HCT116 (cell line): ENCODE measurements at regions not wholly inside any gene's neighbourhood (a gene's known extent, or its start where the extent isn't known, plus 50 kb on each side); places are given as distances from the start of the nearest gene placed in this dataset.
"Not testable (repeated sequence)": the region's sequence is repeated elsewhere in the genome, so short reads cannot be mapped to it uniquely, and the experiment has no call there.

Experiments used
- ATAC-seq: fragments of 200-7000 bp; cut with Tn5 transposase; 2 replicates; pipeline ENCODE4 v1.9.1; 2020; ENCODE audit warnings: mild to moderate bottlenecking, moderate library complexity
- BruUV-seq: library from RNA; stranded (reverse); fragments of 400-500 nt; replicated peaks from 2 replicates; lab custom pipeline; 2021; lab: Mats Ljungman, UMichigan
- CTCF ChIA-PET: fragments of 300-600 bp; sonication (Branson Sonifier 250); formaldehyde crosslinking; loops from one replicate; lab custom pipeline; 2021; ENCODE audit warnings: antibody characterized with exemption; lab: Charles Lee
- POLR2A ChIA-PET: fragments of 300-600, 350-600 bp; sonication (Branson Sonifier 250); formaldehyde crosslinking; loops from one replicate; lab custom pipeline; 2021; ENCODE audit warnings: antibody characterized with exemption; lab: Charles Lee
- RAD21 ChIA-PET, 2 experiments: fragments of 300-600 bp; sonication (Branson Sonifier 250); formaldehyde crosslinking; loops; one replicate each; lab custom pipeline; 2023; ENCODE audit warnings: low total read pairs in 2 of 2; ENCODE audit not compliant: uncharacterized antibody in 2 of 2, unreplicated experiment in 2 of 2, low non-redundant PET in 1 of 2; lab: Charles Lee
- DNase-seq: peaks from one replicate; pipeline ENCODE4 v3.0.0-alpha.2; 2010; ENCODE audit warnings: low read depth, low spot score
- H2AFZ ChIP-seq: fragments of 200-600 bp; shearing (Covaris generic), sonication (generic); 2 replicates; pipeline ENCODE4 v1.6.1; 2017; ENCODE audit warnings: low read depth, mixed run types, mixed read lengths, antibody characterized with exemption, low read length; ENCODE audit not compliant: poor library complexity, severe bottlenecking
- H3K27ac ChIP-seq: 2 replicates; pipeline ENCODE4 v1.5.1; 2012; ENCODE audit warnings: low read depth, low read length
- H3K27me3 ChIP-seq: fragments of 200-600 bp; sonication (generic); 2 replicates; pipeline ENCODE4 v1.6.1; 2016; ENCODE audit warnings: mixed run types, low read length, mixed read lengths; ENCODE audit not compliant: insufficient read depth
- H3K36me3 ChIP-seq, 2 experiments: fragments of 200-500 bp in 1 of 2; fragments of 200-600 bp in 1 of 2; sonication (Bioruptor generic) in 1 of 2; sonication (generic) in 1 of 2; 2 replicates each; pipeline versions ENCODE4 v1.5.1 to v1.6.1; 2014 to 2016; ENCODE audit warnings: low read length in 2 of 2, inconsistent platforms in 1 of 2, mixed read lengths in 1 of 2, mixed run types in 1 of 2; ENCODE audit not compliant: insufficient read depth in 2 of 2, control insufficient read depth in 1 of 2
- H3K4me1 ChIP-seq, 2 experiments: fragments of 200-600 bp in 1 of 2; sonication (generic) in 1 of 2; 2 replicates each; pipeline versions ENCODE4 v1.5.1 to v1.6.1; 2012 to 2017; ENCODE audit warnings: low read length in 2 of 2, inconsistent platforms in 1 of 2, mild to moderate bottlenecking in 1 of 2, mixed read lengths in 1 of 2, mixed run types in 1 of 2, moderate library complexity in 1 of 2; ENCODE audit not compliant: insufficient read depth in 2 of 2, control insufficient read depth in 1 of 2
- H3K4me2 ChIP-seq: fragments of 200-600 bp; sonication (generic); 2 replicates; pipeline ENCODE4 v1.6.1; 2017; ENCODE audit warnings: mixed run types, low read length, mixed read lengths
- H3K4me3 ChIP-seq, 2 experiments: fragments of 200-600 bp in 1 of 2; sonication (generic) in 1 of 2; replicated peaks in 1 of 2; 2 replicates each; pipeline ENCODE4 v1.5.1; 2011 to 2016; ENCODE audit warnings: low read length in 2 of 2, control low read depth in 1 of 2, low read depth in 1 of 2, mild to moderate bottlenecking in 1 of 2, mixed read lengths in 1 of 2, mixed run types in 1 of 2
- H3K79me2 ChIP-seq: fragments of 200-600 bp; sonication (generic); 2 replicates; pipeline ENCODE4 v1.6.1; 2017; ENCODE audit warnings: mild to moderate bottlenecking, mixed run types, low read length, moderate library complexity, mixed read lengths; ENCODE audit not compliant: insufficient read depth
- H3K9ac ChIP-seq: fragments of 200-600 bp; sonication (generic); 2 replicates; pipeline ENCODE4 v1.6.1; 2016; ENCODE audit warnings: low read length, mixed read lengths
- H3K9me2 ChIP-seq: fragments of 200-600 bp; sonication (generic), shearing (Covaris generic); 2 replicates; pipeline ENCODE4 v1.6.1; 2017; ENCODE audit warnings: mixed run types, mild to moderate bottlenecking, moderate library complexity; ENCODE audit not compliant: insufficient read depth
- H3K9me3 ChIP-seq, 2 experiments: fragments of 200-500 bp in 1 of 2; fragments of 200-600 bp in 1 of 2; sonication (Bioruptor generic) in 1 of 2; sonication (generic) in 1 of 2; 2 replicates each; pipeline ENCODE4 v1.6.1; 2014 to 2017; ENCODE audit warnings: low read length in 2 of 2, mixed read lengths in 2 of 2, inconsistent platforms in 1 of 2, low read depth in 1 of 2, mild to moderate bottlenecking in 1 of 2, mixed run types in 1 of 2, moderate library complexity in 1 of 2; ENCODE audit not compliant: control insufficient read depth in 1 of 2, insufficient read depth in 1 of 2
- H4K20me1 ChIP-seq: fragments of 200-600 bp; sonication (generic), shearing (Covaris generic); 2 replicates; pipeline ENCODE4 v1.6.1; 2017; ENCODE audit warnings: mixed run types, mild to moderate bottlenecking, moderate library complexity; ENCODE audit not compliant: insufficient read depth
- CBX3 ChIP-seq: IDR thresholded peaks from 2 replicates; pipeline ENCODE4 v1.6.1; 2012; ENCODE audit warnings: low read depth
- CTCF ChIP-seq, 3 experiments: fragments of 200-600 bp in 1 of 3; sonication (generic) in 1 of 3; IDR thresholded peaks in 2 of 3; conservative IDR thresholded peaks in 1 of 3; 2 replicates each; pipeline ENCODE4 v1.5.1; 2012 to 2017; ENCODE audit warnings: low read depth in 2 of 3, low read length in 2 of 3, antibody characterized with exemption in 1 of 3, borderline replicate concordance in 1 of 3, control low read depth in 1 of 3, mild to moderate bottlenecking in 1 of 3, mixed read lengths in 1 of 3, mixed run types in 1 of 3, moderate library complexity in 1 of 3; ENCODE audit not compliant: insufficient read depth in 1 of 3
- FOSL1 ChIP-seq: IDR thresholded peaks from 2 replicates; pipeline ENCODE4 v1.6.1; 2012; ENCODE audit warnings: low read depth
- POLR2A ChIP-seq: IDR thresholded peaks from 2 replicates; pipeline ENCODE4 v1.7.0; 2011; ENCODE audit warnings: borderline replicate concordance; ENCODE audit not compliant: insufficient read depth, insufficient read length; ENCODE audit errors: extremely low read depth
- POLR2AphosphoS5 ChIP-seq: IDR thresholded peaks from 2 replicates; pipeline ENCODE4 v1.6.1; 2011; ENCODE audit warnings: mild to moderate bottlenecking, low read depth, low read length, moderate library complexity
- RAD21 ChIP-seq: IDR thresholded peaks from 2 replicates; pipeline ENCODE4 v1.6.1; 2012; ENCODE audit warnings: low read depth, mild to moderate bottlenecking
- intact Hi-C: fragments of 100-400 bp; cut with micrococcal nuclease; formaldehyde crosslinking; loops from 2 replicates; pipeline ENCODE4 v1.10.0; 2022

DNA sequence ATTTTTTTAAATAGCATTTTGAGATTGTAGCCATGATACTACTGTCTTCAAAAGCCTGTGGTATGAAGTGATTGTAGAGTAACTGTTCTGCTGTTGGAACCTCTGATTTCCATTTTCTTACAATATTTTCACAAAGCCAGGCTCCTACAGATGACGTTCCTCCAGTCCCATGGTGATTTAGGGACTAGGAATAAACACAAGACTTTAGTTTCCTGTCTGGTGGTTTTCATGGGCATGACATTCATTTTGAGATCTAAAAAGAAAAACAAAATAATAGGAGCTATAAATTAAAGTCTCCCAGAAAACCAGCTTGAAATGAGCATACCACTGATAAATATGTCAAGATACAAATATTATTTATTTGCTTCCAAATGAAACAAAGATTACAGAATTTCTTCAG, 1223.5 kb upstream of the CELF4 start (continued):
- no peak for TF ChIP-seq CTCF (IDR thresholded peaks at IDR 0.05 in 2 of 3, conservative IDR thresholded peaks at IDR 0.05 in 1 of 3; ENCODE audit: borderline replicate concordance in 1 of 3, insufficient read depth in 1 of 3, low read depth in 2 of 3, low read length in 2 of 3)

DNA sequence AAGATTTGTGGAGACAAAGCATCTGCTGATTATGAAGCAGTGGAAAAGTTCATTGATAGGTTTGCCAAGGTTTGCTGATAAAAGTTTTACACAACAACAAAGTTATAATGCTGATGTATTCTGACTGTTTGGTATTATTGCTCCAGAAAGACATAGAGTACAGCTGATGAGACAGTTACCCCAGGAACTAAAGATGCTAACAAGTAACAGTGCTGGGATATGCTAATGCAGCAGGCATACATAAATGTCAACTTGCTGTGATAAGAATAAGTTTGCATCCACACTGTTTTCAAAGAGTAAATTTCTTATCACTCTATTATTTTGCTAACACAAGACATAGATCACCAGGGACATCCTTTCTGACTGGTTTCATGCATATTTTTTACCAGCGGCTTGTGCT, 1221.3 kb upstream of the CELF4 start:
- no peak for ATAC-seq
- no TSS peak for BruUV-seq
- no peak overlapping the region for H2AFZ ChIP-seq

GRCh38 chr18:38771620-38772019, 1206.0 kb upstream of the CELF4 start:
- DNase-seq, H3K79me2 ChIP-seq, POLR2A ChIA-PET, H3K4me1 ChIP-seq, H3K9me3 ChIP-seq, CTCF ChIA-PET, H3K9me2 ChIP-seq, RAD21 ChIA-PET, H3K4me3 ChIP-seq, ATAC-seq, H3K27ac ChIP-seq, H3K4me2 ChIP-seq, H3K9ac ChIP-seq, H2AFZ ChIP-seq, H3K27me3 ChIP-seq, H3K36me3 ChIP-seq, intact Hi-C loops, BruUV-seq, H4K20me1 ChIP-seq: not testable (repeated sequence)

More for the DNA sequence above, 1221.3 kb upstream of the CELF4 start:
- no peaks in the 10 kb centered on the region for H3K9me3 ChIP-seq
- ChIA-PET RAD21 (no interaction called here), POLR2A (no interaction called here), CTCF (no interaction called here)
- no peaks in the 10 kb centered on the region for H4K20me1 ChIP-seq
- no peak overlapping the region for H3K4me3 ChIP-seq
- H3K4me1 ChIP-seq, result no peaks in the 10 kb centered on the region
- intact Hi-C loops, result no loop called here
- no peaks in the 10 kb centered on the region for H3K79me2 ChIP-seq
- H3K9me2 ChIP-seq, result no peaks in the 10 kb centered on the region
- H3K4me2 ChIP-seq, result no peak overlapping the region
- no peaks in the 10 kb centered on the region for H3K36me3 ChIP-seq
- DNase-seq, result no peak
- no peaks in the 10 kb centered on the region for H3K27me3 ChIP-seq
- H3K9ac ChIP-seq, result no peak overlapping the region
- no peak overlapping the region for H3K27ac ChIP-seq
- TF ChIP-seq RAD21 (no peak), POLR2A (no peak), POLR2AphosphoS5 (no peak), CBX3 (no peak), FOSL1 (no peak)
